ENCODE measurements at regions not wholly inside any gene's neighbourhood (a gene's known extent, or its start where the extent isn't known, plus 50 kb on each side); places are given as distances from the start of the nearest gene placed in this dataset.

DNA sequence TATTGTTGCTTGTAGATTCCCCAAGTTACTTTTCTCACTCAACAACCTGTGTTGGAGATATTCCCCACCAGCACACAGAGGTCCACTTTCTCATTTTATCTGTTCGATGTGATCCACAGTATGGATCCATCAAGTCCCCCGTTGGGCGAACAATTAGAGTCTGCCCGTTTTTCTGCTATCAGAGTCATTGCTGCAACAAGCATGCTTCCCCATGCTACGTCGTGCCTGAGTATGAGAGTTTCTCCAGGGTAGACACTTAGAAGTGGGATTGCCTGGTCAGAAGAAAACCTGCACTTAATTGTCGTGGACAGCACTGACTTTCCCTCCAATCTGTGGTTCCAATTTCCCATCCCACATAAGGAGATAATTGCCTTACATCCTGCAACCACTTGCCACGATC lies 62.7 kb upstream of the SHOX start:
- H3K9ac ChIP-seq (ENCODE audit: low read length), result no peak overlapping the region
- no peak overlapping the region for H3K4me2 ChIP-seq (ENCODE audit: low read length)
- peaks cover 10% of the 10 kb centered on the region for H3K9me3 Mint-ChIP-seq (ENCODE audit: unreplicated experiment)
- H3K4me1 ChIP-seq (ENCODE audit: insufficient read depth, low read length), result no peaks in the 10 kb centered on the region
- H3K4me3 Mint-ChIP-seq (ENCODE audit: unreplicated experiment), result no peak overlapping the region
- no peak for DNase-seq (ENCODE audit: low read depth)
- no peak overlapping the region for H3K27ac Mint-ChIP-seq (ENCODE audit: unreplicated experiment)
- H3K36me3 ChIP-seq (ENCODE audit: insufficient read depth, low read length), result no peaks in the 10 kb centered on the region
- no peaks in the 10 kb centered on the region for H4K20me1 ChIP-seq (ENCODE audit: insufficient read depth, low read length)
- peaks cover 8% of the 10 kb centered on the region for H3K9me3 ChIP-seq (ENCODE audit: insufficient read depth, low read depth, low read length)
- no peaks in the 10 kb centered on the region for H3K79me2 ChIP-seq (ENCODE audit: insufficient read depth, low read length)
- FAIRE-seq, result no peak
- no peak overlapping the region for H3K27ac ChIP-seq (ENCODE audit: low read depth, low read length)
- no peaks in the 10 kb centered on the region for H3K27me3 ChIP-seq (ENCODE audit: insufficient read depth, low read length)
- no peak for TF ChIP-seq EZH2 (IDR thresholded peaks at IDR 0.05; ENCODE audit: insufficient read depth, low read length)
- TF ChIP-seq, protein P1, sequence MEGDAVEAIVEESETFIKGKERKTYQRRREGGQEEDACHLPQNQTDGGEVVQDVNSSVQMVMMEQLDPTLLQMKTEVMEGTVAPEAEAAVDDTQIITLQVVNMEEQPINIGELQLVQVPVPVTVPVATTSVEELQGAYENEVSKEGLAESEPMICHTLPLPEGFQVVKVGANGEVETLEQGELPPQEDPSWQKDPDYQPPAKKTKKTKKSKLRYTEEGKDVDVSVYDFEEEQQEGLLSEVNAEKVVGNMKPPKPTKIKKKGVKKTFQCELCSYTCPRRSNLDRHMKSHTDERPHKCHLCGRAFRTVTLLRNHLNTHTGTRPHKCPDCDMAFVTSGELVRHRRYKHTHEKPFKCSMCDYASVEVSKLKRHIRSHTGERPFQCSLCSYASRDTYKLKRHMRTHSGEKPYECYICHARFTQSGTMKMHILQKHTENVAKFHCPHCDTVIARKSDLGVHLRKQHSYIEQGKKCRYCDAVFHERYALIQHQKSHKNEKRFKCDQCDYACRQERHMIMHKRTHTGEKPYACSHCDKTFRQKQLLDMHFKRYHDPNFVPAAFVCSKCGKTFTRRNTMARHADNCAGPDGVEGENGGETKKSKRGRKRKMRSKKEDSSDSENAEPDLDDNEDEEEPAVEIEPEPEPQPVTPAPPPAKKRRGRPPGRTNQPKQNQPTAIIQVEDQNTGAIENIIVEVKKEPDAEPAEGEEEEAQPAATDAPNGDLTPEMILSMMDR (IDR thresholded peaks at IDR 0.05; ENCODE audit: insufficient read depth, low read depth, low read length), result no peak
- H3K27me3 Mint-ChIP-seq (ENCODE audit: low read depth, unreplicated experiment), result no peaks in the 10 kb centered on the region
- H3K4me3 ChIP-seq (ENCODE audit: insufficient read depth, low read depth, low read length), result no peak overlapping the region
- H3K36me3 Mint-ChIP-seq (ENCODE audit: low read depth, unreplicated experiment), result no peaks in the 10 kb centered on the region
- H3K4me1 Mint-ChIP-seq (ENCODE audit: low read depth, unreplicated experiment), result no peaks in the 10 kb centered on the region
- no peak overlapping the region for H2AFZ ChIP-seq (ENCODE audit: low read depth, low read length)

DNA sequence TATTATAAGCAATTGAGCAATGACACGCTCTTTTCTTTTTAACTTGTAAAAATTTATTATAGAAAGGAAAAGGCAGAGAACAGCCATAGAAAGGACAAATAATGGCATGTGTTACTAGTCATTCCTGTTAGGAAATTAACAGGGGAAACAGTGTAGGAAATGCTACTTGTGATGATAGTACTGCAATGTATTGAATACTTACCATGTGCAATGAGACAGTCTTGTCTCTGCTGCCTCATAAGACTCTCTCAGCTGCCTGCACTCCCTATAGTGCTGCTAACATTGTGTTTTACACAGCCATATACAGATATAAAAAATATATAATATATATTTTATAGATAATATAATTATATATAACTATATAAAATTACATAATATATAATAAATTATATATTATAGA lies 62.3 kb upstream of the SHOX start:
- Histone ChIP-seq H2AFZ (ENCODE audit: low read depth, low read length) (no peak overlapping the region), H3K36me3 (ENCODE audit: insufficient read depth, low read length) (no peaks in the 10 kb centered on the region), H3K27me3 (ENCODE audit: insufficient read depth, low read length) (no peaks in the 10 kb centered on the region), H3K9ac (ENCODE audit: low read length) (no peak overlapping the region), H3K27ac (ENCODE audit: low read depth, low read length) (no peak overlapping the region), H3K4me3 (ENCODE audit: insufficient read depth, low read depth, low read length) (no peak overlapping the region), H3K4me1 (ENCODE audit: insufficient read depth, low read length) (no peaks in the 10 kb centered on the region), H3K9me3 (ENCODE audit: insufficient read depth, low read depth, low read length) (peaks cover 8% of the 10 kb centered on the region), H3K79me2 (ENCODE audit: insufficient read depth, low read length) (no peaks in the 10 kb centered on the region), H3K4me2 (ENCODE audit: low read length) (no peak overlapping the region), H4K20me1 (ENCODE audit: insufficient read depth, low read length) (no peaks in the 10 kb centered on the region)
- Mint-ChIP-seq H3K36me3 (ENCODE audit: low read depth, unreplicated experiment) (no peaks in the 10 kb centered on the region), H3K27ac (ENCODE audit: unreplicated experiment) (no peak overlapping the region), H3K27me3 (ENCODE audit: low read depth, unreplicated experiment) (no peaks in the 10 kb centered on the region), H3K4me3 (ENCODE audit: unreplicated experiment) (no peak overlapping the region), H3K4me1 (ENCODE audit: low read depth, unreplicated experiment) (no peaks in the 10 kb centered on the region), H3K9me3 (ENCODE audit: unreplicated experiment) (peaks cover 10% of the 10 kb centered on the region)
- FAIRE-seq (no peak), DNase-seq (ENCODE audit: low read depth) (no peak)
- no peak for TF ChIP-seq EZH2 (IDR thresholded peaks at IDR 0.05; ENCODE audit: insufficient read depth, low read length)
- TF ChIP-seq, protein P1 (IDR thresholded peaks at IDR 0.05; ENCODE audit: insufficient read depth, low read depth, low read length), result no peak

DNA sequence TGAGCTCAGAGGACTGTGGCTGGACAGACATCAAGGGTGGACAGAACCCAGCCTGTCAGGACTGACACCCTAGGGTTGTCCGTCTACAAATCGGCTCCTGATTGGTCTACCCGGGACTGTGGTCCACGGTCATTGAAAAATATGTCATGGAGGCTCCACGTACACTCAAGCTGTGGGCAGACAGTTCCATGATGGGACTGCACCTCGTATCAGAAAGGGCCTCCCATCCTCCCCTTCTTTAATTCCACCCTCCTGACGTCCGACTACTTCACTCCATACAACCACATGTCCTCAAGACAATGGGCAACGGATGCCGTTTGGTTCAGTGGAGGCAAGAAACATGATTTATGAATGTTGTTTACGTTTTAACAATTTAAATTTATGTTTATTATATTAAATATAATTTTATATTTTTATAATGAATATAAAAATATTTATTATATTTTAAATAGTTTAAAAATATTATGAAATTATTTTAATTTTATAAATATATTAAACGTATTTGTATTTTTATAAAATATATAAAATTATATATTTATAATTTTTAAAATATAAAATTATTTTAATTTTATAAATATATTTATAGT lies 58.0 kb upstream of the SHOX start:
- Histone ChIP-seq H3K9ac (ENCODE audit: low read length) (no peak overlapping the region), H3K4me3 (ENCODE audit: insufficient read depth, low read depth, low read length) (no peak overlapping the region), H3K79me2 (ENCODE audit: insufficient read depth, low read length) (no peaks in the 10 kb centered on the region), H3K27ac (ENCODE audit: low read depth, low read length) (no peak overlapping the region), H2AFZ (ENCODE audit: low read depth, low read length) (no peak overlapping the region), H3K36me3 (ENCODE audit: insufficient read depth, low read length) (no peaks in the 10 kb centered on the region), H3K4me2 (ENCODE audit: low read length) (no peak overlapping the region), H3K27me3 (ENCODE audit: insufficient read depth, low read length) (no peaks in the 10 kb centered on the region), H4K20me1 (ENCODE audit: insufficient read depth, low read length) (no peaks in the 10 kb centered on the region), H3K4me1 (ENCODE audit: insufficient read depth, low read length) (no peaks in the 10 kb centered on the region), H3K9me3 (ENCODE audit: insufficient read depth, low read depth, low read length) (peaks cover 9% of the 10 kb centered on the region)
- FAIRE-seq (no peak), DNase-seq (ENCODE audit: low read depth) (no peak)
- Mint-ChIP-seq H3K4me3 (ENCODE audit: unreplicated experiment) (no peak overlapping the region), H3K27me3 (ENCODE audit: low read depth, unreplicated experiment) (no peaks in the 10 kb centered on the region), H3K27ac (ENCODE audit: unreplicated experiment) (no peak overlapping the region), H3K9me3 (ENCODE audit: unreplicated experiment) (peaks cover 11% of the 10 kb centered on the region), H3K4me1 (ENCODE audit: low read depth, unreplicated experiment) (no peaks in the 10 kb centered on the region), H3K36me3 (ENCODE audit: low read depth, unreplicated experiment) (no peaks in the 10 kb centered on the region)
- TF ChIP-seq, protein P1 (IDR thresholded peaks at IDR 0.05; ENCODE audit: insufficient read depth, low read depth, low read length), result no peak
- no peak for TF ChIP-seq EZH2 (IDR thresholded peaks at IDR 0.05; ENCODE audit: insufficient read depth, low read length)

Measured in astrocyte (in vitro differentiated cells and primary cell).